A673 (cell line): ENCODE measurements at regions not wholly inside any gene's neighbourhood (a gene's known extent, or its start where the extent isn't known, plus 50 kb on each side); places are given as distances from the start of the nearest gene placed in this dataset.

Source experiments
- BruUV-seq: library from RNA; stranded (reverse); fragments of 400-500 nt; replicated peaks from 2 replicates; lab custom pipeline; 2021; lab: Mats Ljungman, UMichigan
- CTCF ChIA-PET: fragments of 300-600 bp; sonication (Branson Sonifier 250); formaldehyde crosslinking; loops from one replicate; lab custom pipeline; 2022; ENCODE audit warnings: antibody characterized with exemption; lab: Charles Lee
- POLR2A ChIA-PET: fragments of 300-600 bp; sonication (Branson Sonifier 250); formaldehyde crosslinking; loops from one replicate; lab custom pipeline; 2022; ENCODE audit warnings: antibody characterized with exemption; ENCODE audit not compliant: low non-redundant PET; lab: Charles Lee
- DNase-seq: peaks from one replicate; pipeline ENCODE4 v3.0.0-alpha.2; 2015; ENCODE audit warnings: low spot score
- H3K27ac ChIP-seq: fragments of 200-600 bp; sonication (generic); 2 replicates; pipeline ENCODE4 v1.5.1; 2016; ENCODE audit warnings: mixed run types, low read depth, mild to moderate bottlenecking, mixed read lengths, antibody characterized with exemption, low read length; ENCODE audit not compliant: poor library complexity, severe bottlenecking
- H3K27me3 ChIP-seq: fragments of 200-600 bp; sonication (generic); replicated peaks from 2 replicates; pipeline ENCODE4 v1.6.1; 2017; ENCODE audit warnings: mixed run types, low read depth, mild to moderate bottlenecking, mixed read lengths, antibody characterized with exemption, low read length; ENCODE audit not compliant: insufficient read depth, poor library complexity
- H3K36me3 ChIP-seq: fragments of 200-600 bp; sonication (generic); 2 replicates; pipeline ENCODE4 v1.6.1; 2016; ENCODE audit warnings: mixed run types, mild to moderate bottlenecking, mixed read lengths, antibody characterized with exemption, low read length; ENCODE audit not compliant: insufficient read depth, poor library complexity, severe bottlenecking
- H3K4me1 ChIP-seq: fragments of 200-600 bp; sonication (generic); 2 replicates; pipeline ENCODE4 v1.6.1; 2017; ENCODE audit warnings: mixed run types, mild to moderate bottlenecking, mixed read lengths, antibody characterized with exemption, low read length; ENCODE audit not compliant: insufficient read depth, poor library complexity, severe bottlenecking
- H3K4me3 ChIP-seq: fragments of 200-600 bp; sonication (generic); 2 replicates; pipeline ENCODE4 v1.5.1; 2016; ENCODE audit warnings: low read depth, mixed run types, mild to moderate bottlenecking, mixed read lengths, low read length; ENCODE audit not compliant: poor library complexity, severe bottlenecking
- H3K9me3 ChIP-seq: fragments of 200-600 bp; sonication (generic); 2 replicates; pipeline ENCODE4 v1.6.1; 2016; ENCODE audit warnings: mixed run types, low read depth, mild to moderate bottlenecking, mixed read lengths, antibody characterized with exemption, low read length; ENCODE audit not compliant: poor library complexity, severe bottlenecking
- CTCF ChIP-seq: fragments of 300-800, 200-600 bp; sonication (generic); conservative IDR thresholded peaks from 2 replicates; pipeline ENCODE4 v1.5.1; 2017; ENCODE audit warnings: low read depth, mild to moderate bottlenecking, antibody characterized with exemption, low read length, moderate library complexity, mixed read lengths
- EZH2 ChIP-seq: fragments of 200-600 bp; sonication (generic); IDR thresholded peaks from 2 replicates; pipeline ENCODE4 v1.6.1; 2017; ENCODE audit warnings: borderline replicate concordance, low read depth, mild to moderate bottlenecking, mixed read lengths, antibody characterized with exemption, low read length; ENCODE audit not compliant: poor library complexity, severe bottlenecking
- intact Hi-C: fragments of 100-400 bp; cut with micrococcal nuclease; formaldehyde crosslinking; loops from one replicate; pipeline ENCODE4 v1.10.0; 2022; ENCODE audit not compliant: unreplicated experiment

GRCh38 chr3:65240366-65240765 is 552.6 kb upstream of the ADAMTS9 start:
- no peaks in the 10 kb centered on the region for H3K27me3 ChIP-seq
- ChIA-PET CTCF (no interaction called here), POLR2A (no interaction called here)
- no peak overlapping the region for H3K27ac ChIP-seq
- TF ChIP-seq CTCF, result no peak
- no peak for TF ChIP-seq EZH2
- no peaks in the 10 kb centered on the region for H3K4me1 ChIP-seq
- BruUV-seq, result no TSS peak
- H3K9me3 ChIP-seq, result no peaks in the 10 kb centered on the region
- no peaks in the 10 kb centered on the region for H3K36me3 ChIP-seq
- intact Hi-C loops, result no loop called here
- no peak overlapping the region for H3K4me3 ChIP-seq
- no peak for DNase-seq

GRCh38 chr3:65238652-65239051 is 550.9 kb upstream of the ADAMTS9 start:
- H3K9me3 ChIP-seq, result no peaks in the 10 kb centered on the region
- H3K36me3 ChIP-seq, result no peaks in the 10 kb centered on the region
- CTCF ChIA-PET, result no interaction called here
- H3K4me1 ChIP-seq, result no peaks in the 10 kb centered on the region
- POLR2A ChIA-PET, result no interaction called here
- no peak overlapping the region for H3K27ac ChIP-seq
- TF ChIP-seq EZH2 (no peak), CTCF (no peak)
- DNase-seq, result no peak
- no TSS peak for BruUV-seq
- intact Hi-C loops, result no loop called here
- no peak overlapping the region for H3K4me3 ChIP-seq
- no peaks in the 10 kb centered on the region for H3K27me3 ChIP-seq

- DNase-seq, result no peak
- Histone ChIP-seq H3K4me1 (no peaks in the 10 kb centered on the region), H3K36me3 (no peaks in the 10 kb centered on the region), H3K27me3 (no peaks in the 10 kb centered on the region), H3K4me3 (no peak overlapping the region), H3K9me3 (no peaks in the 10 kb centered on the region), H3K27ac (no peak overlapping the region)
- no TSS peak for BruUV-seq
- TF ChIP-seq CTCF (no peak), EZH2 (no peak)
- ChIA-PET POLR2A (no interaction called here), CTCF (no interaction called here)
- intact Hi-C loops, result no loop called here
Observed at GRCh38 chr3:65234499-65234898, 546.7 kb upstream of the ADAMTS9 start.
